ENCODE measurements at regions not wholly inside any gene's neighbourhood (a gene's known extent, or its start where the extent isn't known, plus 50 kb on each side); places are given as distances from the start of the nearest gene placed in this dataset.

- Mint-ChIP-seq H3K4me3 (ENCODE audit: low read depth) (no peak overlapping the region), H3K27ac (no peak overlapping the region), H3K4me1 (ENCODE audit: low read depth) (no peaks in the 10 kb centered on the region), H3K36me3 (ENCODE audit: low read depth) (no peaks in the 10 kb centered on the region), H3K9me3 (no peaks in the 10 kb centered on the region), H3K27me3 (ENCODE audit: low read depth) (no peaks in the 10 kb centered on the region)
- no peak for DNase-seq (ENCODE audit: low spot score)
- intact Hi-C loops (cut with micrococcal nuclease) = no loop called here
Observed at GRCh38 chr6:163926642-163927041, 512.1 kb downstream of the QKI start.

DNA sequence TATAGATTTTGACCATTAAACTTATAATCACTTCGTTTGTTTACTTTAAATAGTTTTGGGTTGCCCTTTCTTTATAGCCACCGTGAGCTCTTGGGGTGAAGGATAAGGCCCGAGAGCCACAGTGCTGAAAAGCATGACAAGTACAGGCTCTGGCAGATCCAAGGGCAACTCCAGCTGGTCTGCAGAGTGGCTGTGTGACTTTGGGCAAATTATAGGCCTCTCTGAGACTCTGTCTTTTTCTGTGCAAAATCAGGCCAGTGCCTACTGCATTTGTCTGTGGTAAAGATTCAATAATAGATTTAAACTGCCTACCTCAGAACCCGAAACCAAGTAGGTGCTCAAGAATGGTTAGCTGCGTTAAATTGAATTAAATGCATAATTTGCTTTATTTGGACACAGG, 511.3 kb downstream of the QKI start:
- Mint-ChIP-seq H3K36me3 (ENCODE audit: low read depth) (no peaks in the 10 kb centered on the region), H3K9me3 (no peaks in the 10 kb centered on the region), H3K27ac (no peak overlapping the region), H3K4me1 (ENCODE audit: low read depth) (no peaks in the 10 kb centered on the region), H3K27me3 (ENCODE audit: low read depth) (no peaks in the 10 kb centered on the region), H3K4me3 (ENCODE audit: low read depth) (no peak overlapping the region)
- intact Hi-C loops (cut with micrococcal nuclease) = no loop called here
- DNase-seq (ENCODE audit: low spot score) = no peak

- intact Hi-C loops (cut with micrococcal nuclease) = no loop called here
- Mint-ChIP-seq H3K4me3 (ENCODE audit: low read depth) (no peak overlapping the region), H3K4me1 (ENCODE audit: low read depth) (no peaks in the 10 kb centered on the region), H3K27ac (no peak overlapping the region), H3K27me3 (ENCODE audit: low read depth) (no peaks in the 10 kb centered on the region), H3K36me3 (ENCODE audit: low read depth) (no peaks in the 10 kb centered on the region), H3K9me3 (no peaks in the 10 kb centered on the region)
- DNase-seq (ENCODE audit: low spot score) = no peak
Observed at GRCh38 chr6:163923658-163924411, 509.3 kb downstream of the QKI start.

- no peak overlapping the region for H3K4me3 Mint-ChIP-seq (ENCODE audit: low read depth)
- intact Hi-C loops (cut with micrococcal nuclease) = no loop called here
- DNase-seq (ENCODE audit: low spot score) = no peak
- no peaks in the 10 kb centered on the region for H3K9me3 Mint-ChIP-seq
- H3K36me3 Mint-ChIP-seq (ENCODE audit: low read depth) = no peaks in the 10 kb centered on the region
- no peaks in the 10 kb centered on the region for H3K27me3 Mint-ChIP-seq (ENCODE audit: low read depth)
- H3K4me1 Mint-ChIP-seq (ENCODE audit: low read depth) = no peaks in the 10 kb centered on the region
- H3K27ac Mint-ChIP-seq = no peak overlapping the region
Observed at GRCh38 chr6:163922562-163922961, 508.0 kb downstream of the QKI start.

DNA sequence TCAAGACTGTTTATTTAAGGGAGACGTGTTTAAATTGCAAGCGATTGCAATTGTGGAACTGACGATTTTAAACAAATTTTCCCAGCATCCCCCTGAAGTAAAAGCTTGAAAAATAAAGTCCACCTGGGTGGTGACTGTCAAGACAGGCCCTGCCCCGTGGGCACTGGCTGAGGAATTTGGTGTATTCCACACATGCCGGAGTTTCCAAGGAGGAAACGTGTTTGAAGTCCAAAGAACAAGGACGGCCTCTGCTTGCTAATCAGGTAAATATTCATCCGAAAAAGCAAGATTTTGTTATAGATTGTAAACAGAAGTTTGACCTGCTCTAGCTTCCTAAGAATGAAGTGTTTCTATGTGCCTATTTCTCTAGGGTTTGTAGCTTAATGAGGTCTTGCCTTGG, 505.1 kb downstream of the QKI start:
- Mint-ChIP-seq H3K4me1 (ENCODE audit: low read depth) (no peaks in the 10 kb centered on the region), H3K27ac (no peak overlapping the region), H3K27me3 (ENCODE audit: low read depth) (no peaks in the 10 kb centered on the region), H3K9me3 (no peaks in the 10 kb centered on the region), H3K4me3 (ENCODE audit: low read depth) (no peak overlapping the region), H3K36me3 (ENCODE audit: low read depth) (no peaks in the 10 kb centered on the region)
- DNase-seq (ENCODE audit: low spot score) = no peak
- intact Hi-C loops (cut with micrococcal nuclease) = no loop called here

DNA sequence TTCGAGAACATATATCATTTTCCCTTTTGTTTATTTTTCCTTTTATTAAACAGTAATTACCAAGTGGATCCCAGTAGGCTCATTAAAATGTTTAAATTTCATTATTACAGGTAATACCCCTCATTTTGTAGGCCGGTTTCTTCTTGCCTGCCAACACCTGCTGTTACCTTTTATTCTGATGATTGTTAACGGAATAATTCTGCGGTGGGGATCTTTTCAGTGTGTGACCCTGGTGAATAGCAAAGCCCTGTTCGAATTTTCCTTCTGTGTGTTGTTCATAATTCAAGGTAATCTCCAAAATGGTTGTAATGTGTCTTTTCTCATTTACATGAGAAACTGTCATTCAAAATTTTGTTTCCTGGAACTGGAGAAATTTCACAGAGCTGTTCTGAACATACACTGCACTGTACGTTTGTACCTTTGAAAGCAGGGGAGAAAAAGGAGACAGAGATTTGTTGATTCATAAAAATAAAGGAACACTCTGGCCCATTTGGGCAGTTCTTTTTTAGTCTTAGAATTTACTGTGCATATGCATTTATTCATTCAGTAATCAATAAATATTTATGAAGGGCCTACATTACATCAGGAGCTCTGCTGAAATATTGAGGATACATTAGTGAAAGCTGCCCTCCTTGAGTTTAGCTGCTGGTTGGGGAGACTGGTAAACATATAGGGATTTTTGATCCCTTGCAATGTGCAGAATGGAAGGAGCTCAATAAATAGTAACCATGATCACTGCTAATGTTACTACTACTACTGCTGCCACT, 502.0 kb downstream of the QKI start:
- no peaks in the 10 kb centered on the region for H3K36me3 Mint-ChIP-seq (ENCODE audit: low read depth)
- DNase-seq (ENCODE audit: low spot score) = no peak

DNA sequence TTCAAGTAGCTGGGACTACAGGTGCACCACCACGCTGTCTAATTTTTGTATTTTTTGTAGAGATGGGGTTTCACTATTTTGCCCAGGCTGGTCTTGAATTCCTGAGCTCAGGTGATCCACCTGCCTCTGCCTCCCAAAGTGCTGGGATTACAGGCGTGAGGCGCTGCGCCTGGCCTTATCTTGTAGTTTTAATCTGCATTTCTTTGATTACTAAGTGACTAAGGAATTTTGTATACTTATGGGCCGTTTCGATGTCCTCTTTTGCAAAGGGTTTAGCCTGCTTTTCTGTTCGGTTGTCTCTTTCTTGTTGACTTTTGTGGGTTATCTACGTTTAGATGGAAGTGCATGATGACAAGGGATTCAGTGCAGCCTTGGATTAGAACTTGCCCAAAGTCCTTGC, 500.6 kb downstream of the QKI start:
- H3K36me3 Mint-ChIP-seq (ENCODE audit: low read depth) = no peaks in the 10 kb centered on the region

More for the DNA sequence above, 502.0 kb downstream of the QKI start:
- Mint-ChIP-seq H3K27me3 (ENCODE audit: low read depth) (no peaks in the 10 kb centered on the region), H3K27ac (no peak overlapping the region), H3K4me3 (ENCODE audit: low read depth) (no peak overlapping the region), H3K9me3 (no peaks in the 10 kb centered on the region), H3K4me1 (ENCODE audit: low read depth) (no peaks in the 10 kb centered on the region)
- intact Hi-C loops (cut with micrococcal nuclease) = no loop called here

GRCh38 chr6:163913045-163913444, 498.5 kb downstream of the QKI start:
- Mint-ChIP-seq H3K4me3 (ENCODE audit: low read depth) (no peak overlapping the region), H3K9me3 (no peaks in the 10 kb centered on the region), H3K4me1 (ENCODE audit: low read depth) (no peaks in the 10 kb centered on the region), H3K27me3 (ENCODE audit: low read depth) (no peaks in the 10 kb centered on the region), H3K27ac (no peak overlapping the region), H3K36me3 (ENCODE audit: low read depth) (no peaks in the 10 kb centered on the region)
- intact Hi-C loops (cut with micrococcal nuclease) = no loop called here
- DNase-seq (ENCODE audit: low spot score) = no peak

More for the DNA sequence above, 500.6 kb downstream of the QKI start:
- Mint-ChIP-seq H3K27me3 (ENCODE audit: low read depth) (no peaks in the 10 kb centered on the region), H3K4me1 (ENCODE audit: low read depth) (no peaks in the 10 kb centered on the region), H3K27ac (no peak overlapping the region), H3K4me3 (ENCODE audit: low read depth) (no peak overlapping the region), H3K9me3 (no peaks in the 10 kb centered on the region)
- intact Hi-C loops (cut with micrococcal nuclease) = no loop called here
- no peak for DNase-seq (ENCODE audit: low spot score)

GRCh38 chr6:163906006-163906710, 491.6 kb downstream of the QKI start:
- Mint-ChIP-seq H3K27me3 (ENCODE audit: low read depth) (no peaks in the 10 kb centered on the region), H3K4me1 (ENCODE audit: low read depth) (no peaks in the 10 kb centered on the region), H3K4me3 (ENCODE audit: low read depth) (no peak overlapping the region), H3K36me3 (ENCODE audit: low read depth) (no peaks in the 10 kb centered on the region), H3K27ac (no peak overlapping the region), H3K9me3 (no peaks in the 10 kb centered on the region)
- intact Hi-C loops (cut with micrococcal nuclease) = no loop called here
- DNase-seq (ENCODE audit: low spot score) = no peak

GRCh38 chr6:163904186-163904585, 489.7 kb downstream of the QKI start:
- H3K36me3 Mint-ChIP-seq (ENCODE audit: low read depth) = no peaks in the 10 kb centered on the region
- intact Hi-C loops (cut with micrococcal nuclease) = no loop called here
- no peak overlapping the region for H3K4me3 Mint-ChIP-seq (ENCODE audit: low read depth)
- no peak for DNase-seq (ENCODE audit: low spot score)
- no peaks in the 10 kb centered on the region for H3K9me3 Mint-ChIP-seq
- no peak overlapping the region for H3K27ac Mint-ChIP-seq
- H3K27me3 Mint-ChIP-seq (ENCODE audit: low read depth) = no peaks in the 10 kb centered on the region
- H3K4me1 Mint-ChIP-seq (ENCODE audit: low read depth) = no peaks in the 10 kb centered on the region

DNA sequence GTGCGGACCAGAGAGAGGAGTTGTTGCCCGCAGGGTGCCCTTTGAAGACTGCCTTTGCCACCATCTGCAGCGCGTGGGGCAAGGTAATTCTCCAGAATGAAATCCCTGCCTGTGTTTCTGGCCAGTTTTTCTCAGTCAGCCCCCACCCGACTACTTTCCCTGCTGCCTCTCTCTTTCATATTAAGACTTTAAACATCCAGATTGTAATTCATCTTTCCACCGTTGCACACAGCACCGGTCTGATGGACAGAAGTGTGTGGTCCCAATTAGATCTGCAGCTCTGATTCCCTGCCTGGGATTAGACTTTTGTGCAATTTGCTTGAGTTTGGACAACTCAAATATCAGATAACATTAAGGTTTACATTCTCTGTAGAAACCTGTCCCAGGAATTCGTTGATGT, 489.0 kb downstream of the QKI start:
- no peak for DNase-seq (ENCODE audit: low spot score)
- Mint-ChIP-seq H3K9me3 (no peaks in the 10 kb centered on the region), H3K4me1 (ENCODE audit: low read depth) (no peaks in the 10 kb centered on the region), H3K27me3 (ENCODE audit: low read depth) (no peaks in the 10 kb centered on the region), H3K27ac (no peak overlapping the region), H3K4me3 (ENCODE audit: low read depth) (no peak overlapping the region), H3K36me3 (ENCODE audit: low read depth) (no peaks in the 10 kb centered on the region)
- intact Hi-C loops (cut with micrococcal nuclease) = no loop called here

GRCh38 chr6:163902993-163903392, 488.5 kb downstream of the QKI start:
- intact Hi-C loops (cut with micrococcal nuclease) = no loop called here
- no peaks in the 10 kb centered on the region for H3K9me3 Mint-ChIP-seq
- H3K4me3 Mint-ChIP-seq (ENCODE audit: low read depth) = no peak overlapping the region

GRCh38 chr6:163901681-163902080, 487.2 kb downstream of the QKI start:
- DNase-seq (ENCODE audit: low spot score) = no peak
- H3K27me3 Mint-ChIP-seq (ENCODE audit: low read depth) = no peaks in the 10 kb centered on the region
- H3K4me3 Mint-ChIP-seq (ENCODE audit: low read depth) = no peak overlapping the region
- H3K9me3 Mint-ChIP-seq = no peaks in the 10 kb centered on the region
- no peaks in the 10 kb centered on the region for H3K36me3 Mint-ChIP-seq (ENCODE audit: low read depth)
- no peaks in the 10 kb centered on the region for H3K4me1 Mint-ChIP-seq (ENCODE audit: low read depth)
- intact Hi-C loops (cut with micrococcal nuclease) = no loop called here
- H3K27ac Mint-ChIP-seq = no peak overlapping the region

More at GRCh38 chr6:163902993-163903392, 488.5 kb downstream of the QKI start:
- no peak for DNase-seq (ENCODE audit: low spot score)
- H3K4me1 Mint-ChIP-seq (ENCODE audit: low read depth) = no peaks in the 10 kb centered on the region
- H3K36me3 Mint-ChIP-seq (ENCODE audit: low read depth) = no peaks in the 10 kb centered on the region
- H3K27me3 Mint-ChIP-seq (ENCODE audit: low read depth) = no peaks in the 10 kb centered on the region
- H3K27ac Mint-ChIP-seq = no peak overlapping the region
